ENCODE measurements at regions not wholly inside any gene's neighbourhood (a gene's known extent, or its start where the extent isn't known, plus 50 kb on each side); places are given as distances from the start of the nearest gene placed in this dataset.

DNA sequence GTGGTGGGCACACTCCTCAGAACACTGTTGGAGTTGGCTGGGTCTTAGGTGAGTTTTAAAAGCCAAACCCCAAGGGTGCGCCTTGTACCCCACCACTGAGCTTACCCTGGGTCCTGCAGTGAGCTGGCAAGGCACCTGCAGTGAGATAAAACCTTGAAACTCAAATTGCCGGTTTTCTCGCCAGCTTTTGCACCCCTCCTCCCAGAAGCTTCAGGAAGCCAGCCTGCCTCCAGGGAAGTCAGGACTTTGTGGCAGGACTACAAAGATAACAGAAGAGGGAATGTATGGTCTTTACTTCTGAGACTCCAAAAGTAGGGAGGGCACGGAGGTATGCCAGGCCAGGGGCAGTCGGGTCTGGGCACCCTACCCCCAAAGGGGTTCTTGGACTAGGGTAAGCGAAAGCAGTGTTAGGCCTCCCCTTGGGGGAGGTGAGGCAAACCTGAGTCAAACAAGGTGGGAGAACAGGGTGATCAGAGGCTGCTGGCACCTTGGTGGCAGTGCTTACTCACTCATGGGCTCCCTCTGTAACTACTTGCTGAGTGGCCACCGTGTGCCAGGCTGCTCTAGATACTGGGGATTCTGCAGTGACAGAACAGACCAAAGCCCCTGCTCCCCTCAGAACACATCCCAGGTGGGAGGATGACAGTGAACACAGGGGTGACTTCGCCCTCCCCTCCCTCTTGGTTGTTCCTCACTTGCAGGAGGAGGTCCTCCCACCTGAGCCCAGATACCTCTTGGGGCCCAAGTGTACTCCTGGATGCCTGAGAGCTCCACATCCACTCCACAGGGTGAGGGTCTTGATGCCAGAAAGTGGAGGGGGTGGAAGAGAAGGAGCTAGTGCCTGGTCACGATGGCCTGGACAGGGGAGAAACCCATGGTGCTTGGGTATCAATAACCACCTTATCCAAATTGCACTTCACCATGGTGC is 69.3 kb upstream of the RGPD5 start:
- no peak for TF ChIP-seq EP300 (IDR thresholded peaks at IDR 0.05)
- TF ChIP-seq, protein P1, sequence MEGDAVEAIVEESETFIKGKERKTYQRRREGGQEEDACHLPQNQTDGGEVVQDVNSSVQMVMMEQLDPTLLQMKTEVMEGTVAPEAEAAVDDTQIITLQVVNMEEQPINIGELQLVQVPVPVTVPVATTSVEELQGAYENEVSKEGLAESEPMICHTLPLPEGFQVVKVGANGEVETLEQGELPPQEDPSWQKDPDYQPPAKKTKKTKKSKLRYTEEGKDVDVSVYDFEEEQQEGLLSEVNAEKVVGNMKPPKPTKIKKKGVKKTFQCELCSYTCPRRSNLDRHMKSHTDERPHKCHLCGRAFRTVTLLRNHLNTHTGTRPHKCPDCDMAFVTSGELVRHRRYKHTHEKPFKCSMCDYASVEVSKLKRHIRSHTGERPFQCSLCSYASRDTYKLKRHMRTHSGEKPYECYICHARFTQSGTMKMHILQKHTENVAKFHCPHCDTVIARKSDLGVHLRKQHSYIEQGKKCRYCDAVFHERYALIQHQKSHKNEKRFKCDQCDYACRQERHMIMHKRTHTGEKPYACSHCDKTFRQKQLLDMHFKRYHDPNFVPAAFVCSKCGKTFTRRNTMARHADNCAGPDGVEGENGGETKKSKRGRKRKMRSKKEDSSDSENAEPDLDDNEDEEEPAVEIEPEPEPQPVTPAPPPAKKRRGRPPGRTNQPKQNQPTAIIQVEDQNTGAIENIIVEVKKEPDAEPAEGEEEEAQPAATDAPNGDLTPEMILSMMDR (IDR thresholded peaks at IDR 0.05): no peak
- no peak for TF ChIP-seq POLR2A (IDR thresholded peaks at IDR 0.05)
